Activated CD8-positive, alpha-beta T cell treated with anti-CD3 and anti-CD28 coated beads, Interleukin-2, amount 10 ng/mL, durations not matched to agents 7 days and 5 days (primary cell): ENCODE measurements at regions not wholly inside any gene's neighbourhood (a gene's known extent, or its start where the extent isn't known, plus 50 kb on each side); places are given as distances from the start of the nearest gene placed in this dataset.

Experiments
- ATAC-seq: fragments of 150-1000 bp; cut with Tn5 transposase; one replicate; pipeline ENCODE4 v1.10.0; 2021; ENCODE audit warnings: moderate library complexity
- CTCF ChIA-PET: fragments of 350-600 bp; sonication (Branson Sonifier 250); formaldehyde crosslinking; loops from one replicate; lab custom pipeline; 2021; ENCODE audit warnings: antibody characterized with exemption; lab: Charles Lee
- POLR2A ChIA-PET: fragments of 350-600 bp; sonication (Branson Sonifier 250); formaldehyde crosslinking; loops from one replicate; lab custom pipeline; 2021; ENCODE audit warnings: antibody characterized with exemption; lab: Charles Lee
- DNase-seq: peaks from one replicate; pipeline ENCODE4 v3.0.0-alpha.2; 2020
- H3K27ac Mint-ChIP-seq: one replicate; pipeline ENCODE4 v1.8.0; 2021; ENCODE audit warnings: mild to moderate bottlenecking, mixed read lengths
- H3K27me3 Mint-ChIP-seq: one replicate; pipeline ENCODE4 v1.8.0; 2021; ENCODE audit warnings: low read depth, mixed read lengths
- H3K36me3 Mint-ChIP-seq: one replicate; pipeline ENCODE4 v1.8.0; 2021; ENCODE audit warnings: low read depth, mixed read lengths
- H3K4me1 Mint-ChIP-seq: one replicate; pipeline ENCODE4 v1.8.0; 2021; ENCODE audit warnings: low read depth, mixed read lengths
- H3K4me3 Mint-ChIP-seq: one replicate; pipeline ENCODE4 v1.8.0; 2021; ENCODE audit warnings: mild to moderate bottlenecking, mixed read lengths
- H3K9me3 Mint-ChIP-seq: one replicate; pipeline ENCODE4 v1.8.0; 2022; ENCODE audit warnings: mixed read lengths; ENCODE audit not compliant: insufficient read depth

DNA sequence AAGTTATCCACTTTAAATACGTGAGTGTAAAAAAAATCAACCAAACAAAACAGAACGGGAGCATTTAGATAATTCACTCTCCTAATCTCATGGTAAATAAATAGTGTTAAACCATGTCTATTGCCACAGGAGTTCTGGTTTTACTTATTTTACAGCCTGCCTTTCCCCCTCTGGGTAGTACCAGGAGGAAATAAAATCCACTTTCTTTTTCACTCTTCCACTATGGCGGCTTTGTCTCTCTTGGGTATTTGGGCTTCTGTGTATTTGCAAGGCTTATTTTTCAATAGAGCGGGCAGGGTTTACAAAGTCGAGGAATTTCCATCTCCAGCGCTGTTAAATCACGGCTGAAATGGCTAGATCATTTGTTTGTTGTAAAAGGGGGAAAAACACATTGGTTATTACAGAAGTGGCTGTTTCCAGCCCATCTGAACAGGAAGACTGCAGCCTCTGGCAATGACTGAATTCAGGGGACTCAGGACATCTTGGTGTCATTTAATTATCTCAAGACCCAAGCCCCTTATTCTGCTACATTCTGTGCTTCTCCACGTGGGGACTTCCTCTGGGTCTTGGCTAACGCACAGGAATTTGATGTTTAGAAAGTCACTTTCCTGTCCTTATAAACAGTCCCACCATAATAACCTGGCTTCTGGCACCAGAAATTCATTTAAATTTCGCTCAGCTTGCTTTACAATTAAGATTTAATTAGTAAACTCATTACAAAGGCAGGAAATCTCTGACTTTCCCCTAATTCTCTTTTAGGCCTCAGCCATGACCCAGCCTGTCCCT is 323.9 kb downstream of the GATA3 start:
- no peak overlapping the region for H3K4me3 Mint-ChIP-seq
- ChIA-PET CTCF (no interaction called here), POLR2A (interaction anchor here (1.1 kb wide), 1 partner anchor 319 kb away, joined by 3 read pairs; no protein-coding TSS in a partner anchor)
- DNase-seq = no peak
- no peaks in the 10 kb centered on the region for H3K9me3 Mint-ChIP-seq
- H3K4me1 Mint-ChIP-seq = peaks cover 4% of the 10 kb centered on the region
- H3K27me3 Mint-ChIP-seq = no peaks in the 10 kb centered on the region
- no peak for ATAC-seq
- no peak overlapping the region for H3K27ac Mint-ChIP-seq
- H3K36me3 Mint-ChIP-seq = no peaks in the 10 kb centered on the region

DNA sequence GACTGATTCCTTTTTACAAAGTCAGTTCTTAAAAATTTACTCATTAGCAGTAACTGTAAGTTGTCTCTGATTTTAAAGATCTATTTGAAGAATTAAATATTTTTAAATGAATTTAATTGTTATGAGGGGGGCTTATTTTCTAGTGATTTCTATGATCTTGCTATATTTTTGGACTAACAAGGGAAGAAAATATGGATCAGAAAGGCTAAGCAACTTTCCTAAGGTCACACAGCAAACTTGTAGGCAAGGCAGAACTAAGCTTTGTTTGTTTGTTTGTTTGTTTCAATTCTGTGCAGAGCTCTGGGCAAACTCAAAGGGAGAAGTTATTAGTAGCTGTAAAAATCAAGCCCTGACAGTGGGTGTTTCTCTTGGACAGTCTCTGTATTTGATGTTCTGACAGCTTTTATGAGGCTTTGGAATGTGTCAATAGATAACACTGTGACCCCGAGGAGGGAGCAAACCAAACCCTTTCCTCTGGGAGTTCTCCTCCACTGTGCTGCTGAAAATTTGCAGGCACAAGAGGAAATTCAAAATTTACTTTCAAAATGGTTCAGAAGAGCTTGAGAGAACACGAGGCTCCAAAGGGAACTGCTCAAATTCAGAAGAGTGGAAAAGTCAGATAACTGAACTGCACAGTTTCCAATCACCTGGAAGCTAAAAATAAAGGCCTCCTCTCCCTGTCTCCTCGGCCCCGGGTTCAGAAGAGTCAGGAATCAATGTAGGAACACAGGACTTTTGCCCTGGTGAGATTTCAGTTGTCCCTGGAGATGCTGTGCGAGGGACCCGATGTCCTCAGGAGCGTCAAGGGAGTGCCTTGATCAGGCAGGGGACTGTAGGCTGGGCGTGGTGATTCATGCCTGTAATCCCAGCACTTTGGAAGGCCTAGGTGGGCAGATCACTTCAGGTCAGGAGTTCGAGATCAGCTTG is 325.7 kb downstream of the GATA3 start:
- ATAC-seq (no peak), DNase-seq (no peak)
- ChIA-PET POLR2A (interaction anchor here (1.1 kb wide), 1 partner anchor 320 kb away, joined by 3 read pairs; no protein-coding TSS in a partner anchor), CTCF (no interaction called here)
- Mint-ChIP-seq H3K4me3 (no peak overlapping the region), H3K36me3 (no peaks in the 10 kb centered on the region), H3K27me3 (no peaks in the 10 kb centered on the region), H3K27ac (no peak overlapping the region), H3K4me1 (peaks cover 4% of the 10 kb centered on the region), H3K9me3 (no peaks in the 10 kb centered on the region)

DNA sequence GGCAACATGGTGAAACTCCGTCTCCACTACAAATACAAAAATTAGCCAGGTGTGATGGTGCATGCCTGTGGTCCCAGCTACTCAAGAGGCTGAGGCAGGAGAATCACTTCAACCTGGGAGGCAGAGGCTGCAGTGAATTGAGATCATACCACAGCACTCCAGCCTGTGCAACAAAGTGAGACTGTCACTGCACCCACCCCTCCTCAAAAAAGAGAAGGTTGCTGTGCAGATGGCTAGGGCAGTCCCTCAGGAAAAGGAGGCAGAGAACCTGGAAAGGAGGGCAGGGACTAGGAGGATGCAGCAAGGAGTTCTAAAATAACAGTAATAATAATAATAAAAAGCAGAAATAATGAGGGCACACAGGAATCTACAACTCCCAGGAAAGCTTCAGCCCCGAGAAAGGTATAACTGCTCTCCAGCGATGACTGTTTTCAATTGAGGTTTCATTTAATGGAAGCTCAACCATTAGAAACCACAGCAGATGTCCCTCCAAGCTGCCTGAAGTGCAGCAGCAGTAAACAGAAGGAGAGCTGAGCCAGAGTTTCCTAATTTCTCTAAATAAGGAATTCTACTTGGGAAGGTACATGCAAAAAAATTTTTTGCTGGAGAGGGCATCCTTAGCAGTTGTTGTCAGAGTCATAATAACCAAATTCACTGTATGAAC is 326.5 kb downstream of the GATA3 start:
- H3K27ac Mint-ChIP-seq = no peak overlapping the region
- ChIA-PET CTCF (no interaction called here), POLR2A (no interaction called here)
- H3K9me3 Mint-ChIP-seq = no peaks in the 10 kb centered on the region
- peaks cover 4% of the 10 kb centered on the region for H3K4me1 Mint-ChIP-seq
- ATAC-seq = no peak
- no peak for DNase-seq
- no peaks in the 10 kb centered on the region for H3K27me3 Mint-ChIP-seq
- no peak overlapping the region for H3K4me3 Mint-ChIP-seq
- H3K36me3 Mint-ChIP-seq = no peaks in the 10 kb centered on the region

DNA sequence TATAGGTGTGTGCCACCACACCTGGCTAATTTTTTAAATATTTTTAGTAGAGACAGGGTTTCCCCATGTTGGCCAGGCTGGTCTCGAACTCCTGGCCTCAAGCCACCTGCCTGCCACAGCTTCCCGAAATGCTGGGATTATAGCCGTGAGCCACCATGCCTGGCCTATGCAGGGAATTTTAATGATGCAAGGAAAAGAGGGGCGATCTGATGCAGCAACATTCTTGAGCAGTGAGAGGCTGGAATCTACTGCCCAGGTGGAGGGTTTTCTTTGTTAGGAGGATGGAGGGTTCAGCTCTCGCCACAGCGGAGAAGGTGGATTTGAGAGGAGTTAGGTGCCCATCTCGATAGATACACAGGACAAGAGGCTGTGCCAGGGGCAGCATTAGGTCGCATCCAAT is 332.3 kb downstream of the GATA3 start:
- POLR2A ChIA-PET = no interaction called here

DNA sequence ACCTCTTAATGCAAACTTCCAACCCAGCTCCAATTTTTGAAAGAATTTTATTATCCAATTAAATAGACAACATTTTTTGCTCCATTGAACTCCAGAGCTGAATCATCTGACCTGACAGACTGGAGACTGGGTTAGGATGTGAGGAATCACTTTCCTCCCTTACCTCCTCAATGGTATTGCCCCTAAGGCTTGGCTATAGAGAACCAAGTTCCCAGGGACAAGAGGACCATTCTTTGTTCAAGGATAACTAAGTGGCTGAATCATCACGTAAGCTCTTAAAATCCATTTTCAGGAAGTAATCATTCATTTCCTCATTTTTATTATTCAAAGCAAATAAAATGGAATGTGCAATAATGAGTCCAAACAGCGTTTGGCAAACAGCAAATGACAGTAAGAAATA is 335.1 kb downstream of the GATA3 start:
- DNase-seq (no peak), ATAC-seq (no peak)
- H3K4me1 Mint-ChIP-seq = no peaks in the 10 kb centered on the region
- CTCF ChIA-PET = interaction anchor here (1.5 kb wide), 1 partner anchor 13 kb away, joined by 4 read pairs; no protein-coding TSS in a partner anchor
- H3K27me3 Mint-ChIP-seq = no peaks in the 10 kb centered on the region
- H3K27ac Mint-ChIP-seq = no peak overlapping the region
- H3K4me3 Mint-ChIP-seq = no peak overlapping the region
- POLR2A ChIA-PET = no interaction called here
- peaks cover 4% of the 10 kb centered on the region for H3K9me3 Mint-ChIP-seq
- no peaks in the 10 kb centered on the region for H3K36me3 Mint-ChIP-seq

More for the DNA sequence above, 332.3 kb downstream of the GATA3 start:
- Mint-ChIP-seq H3K9me3 (peaks cover 4% of the 10 kb centered on the region), H3K36me3 (no peaks in the 10 kb centered on the region), H3K4me1 (peaks cover 4% of the 10 kb centered on the region), H3K4me3 (no peak overlapping the region), H3K27me3 (no peaks in the 10 kb centered on the region), H3K27ac (no peak overlapping the region)
- CTCF ChIA-PET = no interaction called here
- DNase-seq = no peak
- no peak for ATAC-seq

DNA sequence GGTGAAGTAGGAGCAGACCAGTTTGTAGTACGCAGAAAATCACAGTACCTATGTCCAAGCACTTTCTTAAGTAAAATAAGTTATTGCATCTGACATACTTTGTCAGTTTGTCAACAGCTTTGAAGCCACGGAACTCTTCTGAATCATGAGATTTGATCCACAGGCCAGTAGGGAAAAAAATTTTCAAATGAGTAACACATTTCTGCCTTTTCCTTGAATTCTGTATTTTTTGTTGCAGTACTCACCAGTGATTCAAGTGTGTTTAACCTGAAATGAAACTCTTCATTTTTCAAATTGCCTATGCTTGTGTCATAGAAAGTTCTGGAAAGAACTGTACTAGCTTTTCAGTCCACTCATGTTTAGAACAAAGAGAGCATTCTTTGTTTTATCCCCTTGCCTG is 337.7 kb downstream of the GATA3 start:
- ATAC-seq (no peak), DNase-seq (no peak)
- CTCF ChIA-PET = no interaction called here
- H3K36me3 Mint-ChIP-seq = peaks cover 3% of the 10 kb centered on the region
- POLR2A ChIA-PET = interaction anchor here (0.7 kb wide), 1 partner anchor 72 kb away, joined by 5 read pairs; no protein-coding TSS in a partner anchor
- H3K4me1 Mint-ChIP-seq = peaks cover 7% of the 10 kb centered on the region
- no peak overlapping the region for H3K4me3 Mint-ChIP-seq
- no peaks in the 10 kb centered on the region for H3K9me3 Mint-ChIP-seq
- no peaks in the 10 kb centered on the region for H3K27me3 Mint-ChIP-seq
- H3K27ac Mint-ChIP-seq = no peak overlapping the region

DNA sequence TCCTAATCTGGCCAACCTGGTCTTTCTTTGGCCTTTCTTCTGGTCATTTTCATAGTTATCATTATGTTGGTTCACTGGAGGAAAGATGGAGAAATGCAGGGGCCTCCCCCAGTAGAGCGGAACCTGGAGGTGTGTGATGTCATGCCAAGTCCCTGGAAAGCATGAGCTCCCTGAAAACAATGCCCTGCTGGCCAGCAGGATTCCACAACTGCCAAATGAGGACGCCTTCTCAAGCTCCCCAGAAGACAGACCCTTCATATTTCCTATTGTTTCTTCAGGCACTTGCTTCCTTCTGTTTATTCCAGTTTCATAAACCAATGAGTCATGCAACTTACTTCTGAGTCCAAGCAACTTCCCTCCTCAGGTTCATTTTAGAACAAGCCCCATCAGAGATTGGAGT is 339.0 kb downstream of the GATA3 start:
- ATAC-seq (no peak), DNase-seq (no peak)
- Mint-ChIP-seq H3K4me3 (no peak overlapping the region), H3K27me3 (no peaks in the 10 kb centered on the region), H3K36me3 (peaks cover 3% of the 10 kb centered on the region), H3K4me1 (peaks cover 11% of the 10 kb centered on the region), H3K27ac (no peak overlapping the region), H3K9me3 (no peaks in the 10 kb centered on the region)
- POLR2A ChIA-PET = no interaction called here
- CTCF ChIA-PET = interaction anchor here (1.7 to 1.8 kb wide), 2 partner anchors 9 kb away, joined by 4 to 6 read pairs; no protein-coding TSS in a partner anchor

DNA sequence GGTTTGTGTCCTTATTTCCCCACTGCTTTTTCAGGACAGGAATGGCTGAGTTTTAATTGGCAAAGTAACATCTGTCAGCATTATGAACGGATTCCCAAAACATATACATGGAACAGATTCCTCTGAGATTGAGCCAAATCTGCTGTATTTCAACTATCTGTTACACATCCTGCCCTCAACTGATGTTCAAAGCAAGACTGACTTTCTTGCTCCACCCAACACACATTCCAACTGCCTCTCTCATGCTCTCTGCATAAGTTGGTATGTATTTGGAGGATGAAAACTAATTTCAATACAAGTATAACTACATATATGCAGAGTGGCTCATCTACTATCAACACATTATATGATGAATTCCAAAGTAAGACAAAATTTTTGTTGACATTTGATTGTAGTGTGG is 342.2 kb downstream of the GATA3 start:
- Mint-ChIP-seq H3K9me3 (no peaks in the 10 kb centered on the region), H3K36me3 (peaks cover 3% of the 10 kb centered on the region), H3K4me1 (peaks cover 41% of the 10 kb centered on the region), H3K27ac (no peak overlapping the region), H3K4me3 (no peak overlapping the region), H3K27me3 (no peaks in the 10 kb centered on the region)
- ChIA-PET POLR2A (no interaction called here), CTCF (no interaction called here)
- no peak for DNase-seq
- ATAC-seq = no peak

DNA sequence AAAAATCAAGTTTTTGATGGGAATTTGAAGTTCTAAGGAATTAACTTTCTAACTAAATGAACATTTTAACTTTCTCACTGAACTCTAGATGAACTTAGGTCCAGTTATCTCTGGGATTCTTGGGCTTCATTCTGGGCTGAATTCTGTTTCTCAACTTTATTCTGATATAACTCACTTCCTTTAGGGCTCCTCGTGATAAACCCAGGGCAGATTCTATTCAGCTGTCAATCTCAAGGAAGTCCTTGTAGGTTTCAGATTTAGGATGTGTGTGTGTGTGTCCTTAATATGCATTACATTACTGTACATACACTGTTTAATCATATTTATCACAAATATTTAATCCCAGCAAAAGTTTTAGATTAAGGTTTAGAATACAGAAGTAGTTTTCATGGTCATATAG is 344.3 kb downstream of the GATA3 start:
- no peak for DNase-seq
- ChIA-PET CTCF (interaction anchor here (0.9 kb wide), 1 partner anchor 14 kb away, joined by 3 read pairs; no protein-coding TSS in a partner anchor), POLR2A (no interaction called here)
- Mint-ChIP-seq H3K9me3 (no peaks in the 10 kb centered on the region), H3K27ac (no peak overlapping the region), H3K36me3 (peaks cover 3% of the 10 kb centered on the region), H3K4me1 (peaks cover 62% of the 10 kb centered on the region), H3K4me3 (no peak overlapping the region), H3K27me3 (no peaks in the 10 kb centered on the region)
- ATAC-seq = no peak

DNA sequence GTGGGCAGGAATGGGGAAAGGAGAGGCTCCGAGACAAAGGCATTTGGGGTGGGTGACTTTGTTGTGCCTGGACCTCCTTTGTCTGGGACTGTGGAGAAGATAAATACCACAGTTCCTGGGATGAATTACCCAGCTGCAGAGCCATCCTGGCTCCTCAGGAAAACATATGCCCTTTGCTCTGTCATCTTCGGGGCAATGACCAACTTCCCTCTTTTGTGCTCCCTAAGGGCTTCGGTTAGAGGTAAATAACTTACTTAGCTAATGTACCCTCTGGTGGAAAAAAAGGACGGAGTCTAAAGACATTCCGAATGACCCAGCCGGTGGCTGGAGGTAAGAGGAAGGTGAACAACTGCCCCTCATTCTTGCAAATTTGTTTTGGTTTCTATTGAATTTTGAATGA is 345.7 kb downstream of the GATA3 start:
- DNase-seq = no peak
- Mint-ChIP-seq H3K36me3 (peaks cover 1% of the 10 kb centered on the region), H3K4me3 (no peak overlapping the region), H3K27ac (no peak overlapping the region), H3K9me3 (no peaks in the 10 kb centered on the region), H3K4me1 (peaks cover 72% of the 10 kb centered on the region), H3K27me3 (no peaks in the 10 kb centered on the region)
- POLR2A ChIA-PET = no interaction called here
- ATAC-seq = no peak
- CTCF ChIA-PET = no interaction called here

DNA sequence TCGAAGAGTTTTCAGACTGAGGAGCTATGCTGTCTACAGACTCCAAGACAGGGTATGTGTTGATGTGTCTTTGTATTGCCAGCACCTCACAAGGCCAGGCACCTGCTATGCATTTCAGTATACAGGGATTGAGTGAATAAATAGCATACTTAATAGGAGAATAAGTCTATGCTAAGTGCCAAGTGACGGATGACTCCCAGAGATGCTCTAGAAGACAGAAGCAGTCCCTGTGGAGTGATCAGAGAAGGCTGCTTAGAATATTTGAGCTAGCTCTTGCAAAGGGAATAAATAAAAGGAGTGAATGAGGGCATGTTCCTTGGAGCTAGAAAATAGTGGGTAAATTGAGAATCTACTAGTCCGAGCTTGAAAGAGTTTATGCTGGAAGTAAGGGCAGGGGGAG is 346.4 kb downstream of the GATA3 start:
- no peaks in the 10 kb centered on the region for H3K27me3 Mint-ChIP-seq
- H3K4me3 Mint-ChIP-seq = no peak overlapping the region
- no peaks in the 10 kb centered on the region for H3K36me3 Mint-ChIP-seq
- H3K27ac Mint-ChIP-seq = peak overlapping the region; percentile 7
- ATAC-seq (no peak), DNase-seq (no peak)
- H3K9me3 Mint-ChIP-seq = no peaks in the 10 kb centered on the region
- CTCF ChIA-PET = no interaction called here
- peaks cover 77% of the 10 kb centered on the region for H3K4me1 Mint-ChIP-seq
- POLR2A ChIA-PET = interaction anchor here (0.6 kb wide), 1 partner anchor 10 kb away, joined by 3 read pairs; no protein-coding TSS in a partner anchor
